ENCODE measurements at regions not wholly inside any gene's neighbourhood (a gene's known extent, or its start where the extent isn't known, plus 50 kb on each side); places are given as distances from the start of the nearest gene placed in this dataset.
A peak's percentile ranks its signal among the peaks of the same experiment; 100 is the strongest.

DNA sequence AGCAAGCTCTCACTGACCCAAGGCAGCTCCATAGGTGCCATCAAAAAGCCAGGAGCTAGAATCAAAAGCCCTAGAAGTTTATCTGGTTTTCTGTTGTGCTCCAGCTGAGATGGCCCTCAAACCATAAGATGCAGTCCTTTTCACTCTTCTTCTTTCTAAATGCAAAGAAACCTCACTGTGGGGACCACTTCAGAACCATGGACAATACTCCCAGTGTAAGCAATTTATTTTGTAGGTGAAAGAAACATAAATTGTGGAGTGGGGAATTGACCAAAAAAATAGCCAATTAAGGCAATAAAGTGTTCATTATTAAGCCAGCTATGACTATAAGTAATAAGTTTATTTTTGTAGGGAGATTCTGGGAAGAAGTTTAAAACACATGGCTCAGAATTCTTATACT lies 1399.9 kb downstream of the PLA2G4A start:
- peak; percentile 2 for DNase-seq

DNA sequence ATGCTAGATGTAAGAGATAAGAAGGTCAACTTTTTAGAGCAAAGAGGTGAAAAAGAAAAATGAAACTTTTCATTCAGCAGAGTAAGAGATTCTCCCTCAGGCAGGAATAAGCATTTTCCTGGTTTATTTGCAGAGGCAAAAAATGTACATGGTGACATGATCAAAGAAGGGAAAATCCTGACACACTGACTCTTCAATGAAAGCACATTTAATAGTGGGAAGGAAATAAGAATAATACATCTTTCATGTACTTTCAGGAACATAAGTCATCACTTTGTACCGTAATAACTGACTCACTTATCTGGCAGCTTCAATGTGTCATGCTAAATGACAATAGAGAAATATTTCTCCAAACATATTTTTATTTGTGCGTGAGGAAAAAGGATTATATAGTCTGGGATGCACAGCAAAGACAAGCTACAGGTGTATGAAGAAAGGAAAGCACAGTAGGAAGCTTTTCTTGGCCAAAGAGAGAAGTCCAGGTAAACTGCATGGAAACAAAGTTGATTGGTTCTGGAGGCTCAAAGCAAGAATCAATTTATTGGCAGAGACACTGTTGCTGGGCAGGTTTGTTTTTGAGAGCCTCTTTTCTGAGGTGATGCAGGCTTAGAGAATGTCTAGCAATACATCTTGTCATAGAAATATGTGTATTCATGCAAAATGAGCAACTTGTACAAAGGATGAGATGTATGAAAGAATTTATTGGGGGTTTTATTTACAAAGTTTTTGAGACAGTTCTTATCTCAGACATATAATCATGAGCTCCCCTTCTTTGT lies 1409.0 kb downstream of the PLA2G4A start:
- peak; percentile 72 for DNase-seq

- DNase-seq: no peak
These were observed 1412.1 kb downstream of the PLA2G4A start for GRCh38 chr1:188240772-188241406.

DNA sequence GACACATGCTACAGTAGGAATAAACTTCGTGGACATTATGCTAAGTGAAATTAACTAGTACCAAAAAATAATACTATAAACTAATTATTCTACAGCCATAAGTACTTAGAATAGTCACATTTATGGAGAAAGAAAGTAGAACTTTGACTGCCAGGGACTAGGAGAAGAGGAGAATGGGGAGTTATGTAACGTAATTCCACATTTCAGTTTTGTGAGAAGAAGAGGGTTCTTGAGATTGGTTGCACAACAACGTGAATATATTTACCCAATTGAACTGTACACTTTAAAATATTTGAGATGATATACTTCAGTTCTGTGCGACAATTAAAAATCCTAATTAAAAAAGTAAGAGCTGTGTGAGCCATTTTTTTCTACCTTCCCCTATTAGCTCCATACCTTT lies 1412.9 kb downstream of the PLA2G4A start:
- no peak for DNase-seq

- DNase-seq: no peak
These were observed 1414.7 kb downstream of the PLA2G4A start for GRCh38 chr1:188243456-188243855.

GRCh38 chr1:188244681-188245080 lies 1415.9 kb downstream of the PLA2G4A start:
- DNase-seq: no peak

- DNase-seq: no peak
These were observed 1418.5 kb downstream of the PLA2G4A start for GRCh38 chr1:188247255-188247654.

GRCh38 chr1:188249811-188250210 lies 1421.1 kb downstream of the PLA2G4A start:
- DNase-seq: peak; percentile 63

- no peak for DNase-seq
These were observed 1422.3 kb downstream of the PLA2G4A start for GRCh38 chr1:188251036-188251435.

DNA sequence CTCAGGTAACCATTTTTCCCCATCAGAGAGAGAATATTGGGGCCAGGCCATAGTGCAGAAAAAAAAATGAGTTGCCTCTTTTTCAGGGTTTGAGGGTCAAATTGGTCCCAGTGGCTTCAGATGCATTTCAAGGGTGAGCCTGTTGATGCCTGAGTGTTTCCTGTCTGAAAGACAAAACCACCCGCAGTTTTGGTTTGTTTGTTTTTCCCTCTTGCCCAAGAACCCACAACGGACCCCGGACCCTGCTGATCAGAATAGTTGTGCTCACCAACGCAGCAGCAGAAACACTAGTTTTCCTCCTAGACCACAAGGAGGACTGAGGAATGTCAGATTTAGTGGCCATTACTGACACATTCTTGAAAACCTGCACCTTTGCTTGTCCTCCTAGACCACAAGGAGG lies 1433.1 kb downstream of the PLA2G4A start:
- no peak for DNase-seq

DNA sequence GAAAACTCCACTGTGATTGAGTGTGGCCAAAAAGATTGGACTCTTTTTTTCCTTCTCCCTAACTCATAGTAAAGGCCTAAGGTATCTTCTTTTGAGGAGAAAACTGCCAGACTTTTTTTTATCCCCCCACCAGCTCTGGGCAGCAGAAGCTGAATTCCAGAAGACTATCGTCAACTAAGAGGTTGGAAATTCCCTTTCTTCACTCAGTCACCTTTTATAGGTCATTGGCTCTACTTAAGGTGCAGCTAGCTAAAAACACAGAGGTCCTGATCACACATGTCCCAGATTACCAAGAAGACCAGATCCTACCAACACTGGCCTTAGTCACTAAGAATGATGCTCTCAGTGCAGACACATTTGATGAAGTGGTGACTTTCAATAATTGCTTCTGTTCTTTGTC lies 1441.2 kb downstream of the PLA2G4A start:
- no peak for DNase-seq

GRCh38 chr1:188270497-188270896 lies 1441.7 kb downstream of the PLA2G4A start:
- DNase-seq: no peak

DNA sequence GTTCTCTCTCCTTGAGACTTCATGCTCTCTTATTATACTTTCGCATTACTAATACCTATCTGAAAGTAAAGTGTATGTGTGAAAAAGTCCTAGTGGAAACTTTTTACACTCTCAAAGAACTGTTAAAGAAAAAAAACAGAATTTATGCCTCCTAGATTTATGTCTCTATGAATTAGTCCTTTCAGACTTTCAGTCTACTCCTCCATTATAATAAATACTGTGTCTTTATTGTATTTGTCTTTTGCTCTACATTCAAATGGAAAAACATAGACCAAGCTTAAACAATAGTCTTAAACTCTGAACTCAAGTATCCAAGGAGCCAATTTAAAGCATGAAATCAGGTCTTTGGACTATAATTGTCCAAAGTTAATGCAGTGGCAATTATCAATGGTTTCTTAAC lies 1449.0 kb downstream of the PLA2G4A start:
- no peak for DNase-seq

GRCh38 chr1:188281921-188282320 lies 1453.2 kb downstream of the PLA2G4A start:
- DNase-seq: no peak

GRCh38 chr1:188295157-188295556 lies 1466.4 kb downstream of the PLA2G4A start:
- no peak for DNase-seq

DNA sequence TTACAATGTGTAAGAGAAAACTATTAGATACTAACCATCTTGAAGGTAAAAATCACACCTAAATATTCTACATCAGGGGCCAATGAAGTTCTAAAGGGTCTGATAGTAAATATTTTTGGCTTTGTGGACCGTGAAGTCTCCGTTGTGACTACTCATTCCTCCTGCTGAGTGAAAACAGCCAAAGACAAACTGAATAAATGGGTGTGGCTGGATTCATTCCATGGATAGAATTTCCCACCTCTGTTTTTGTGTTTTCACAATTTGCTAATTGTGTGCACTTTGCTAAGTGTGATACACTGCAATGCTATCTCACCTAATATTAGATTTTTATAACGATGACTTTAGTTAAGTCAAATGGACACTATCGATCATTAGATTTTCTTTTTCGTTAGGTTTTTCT lies 1474.0 kb downstream of the PLA2G4A start:
- no peak for DNase-seq

GRCh38 chr1:188314557-188315137 lies 1485.9 kb downstream of the PLA2G4A start:
- no peak for DNase-seq

DNA sequence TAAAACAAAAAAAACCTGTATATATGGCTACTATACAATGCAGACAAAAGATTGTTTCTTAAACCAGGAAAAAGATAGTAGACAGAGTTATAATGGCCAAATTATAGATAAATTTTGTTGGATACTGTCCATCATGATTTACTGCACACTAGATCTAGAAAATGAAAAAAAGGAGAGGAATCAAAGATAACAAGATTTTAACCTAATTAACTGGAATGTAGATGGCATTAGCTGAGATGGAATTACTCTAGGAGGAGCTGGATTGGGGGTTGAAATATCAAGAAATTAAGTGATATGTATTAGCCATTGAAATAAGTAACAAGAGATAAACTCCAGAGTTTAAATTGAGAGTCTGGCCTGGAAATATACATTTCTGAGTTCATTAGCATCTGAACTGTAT lies 1489.1 kb downstream of the PLA2G4A start:
- no peak for DNase-seq

GRCh38 chr1:188325211-188325610 lies 1496.5 kb downstream of the PLA2G4A start:
- no peak for DNase-seq

GRCh38 chr1:188343914-188344313 lies 1515.2 kb downstream of the PLA2G4A start:
- no peak for DNase-seq

DNA sequence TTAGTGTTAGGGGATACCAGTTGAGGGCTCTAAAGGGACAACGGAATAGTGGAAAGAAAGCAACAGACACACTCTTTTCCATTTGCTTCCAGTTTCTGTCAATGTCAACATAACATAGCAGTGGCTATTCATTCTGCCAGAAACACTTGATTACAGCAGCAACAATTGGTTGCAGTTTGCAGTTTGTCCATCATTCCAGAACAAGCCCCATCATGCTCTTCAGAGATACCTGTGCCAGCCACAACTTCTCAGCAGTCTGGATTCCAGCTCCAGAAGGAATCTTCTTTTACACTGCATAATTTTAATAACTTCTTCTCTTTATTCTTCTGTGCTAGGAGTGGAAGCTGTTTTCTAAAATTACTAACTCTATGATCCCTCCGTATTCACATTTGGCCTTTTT lies 1521.4 kb downstream of the PLA2G4A start:
- DNase-seq: no peak

DNA sequence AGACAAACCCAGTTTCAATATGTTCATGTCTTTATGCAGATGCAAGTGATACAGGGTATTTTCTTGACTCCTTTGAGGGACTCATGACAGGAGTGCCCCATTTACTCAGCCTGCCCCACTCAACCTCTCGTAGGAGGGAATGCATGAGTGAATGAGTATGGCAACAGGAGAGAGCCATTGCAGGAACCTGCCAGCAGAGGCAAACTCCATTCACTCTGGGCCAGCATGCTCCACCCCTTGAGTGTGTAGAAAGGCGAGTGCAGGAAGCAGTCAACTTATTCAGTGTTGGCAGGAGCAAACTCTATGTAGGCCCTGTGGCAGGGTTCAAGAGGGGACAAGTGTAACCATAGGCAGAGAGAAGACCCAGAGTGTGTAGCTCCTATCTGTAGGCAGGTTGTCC lies 1526.3 kb downstream of the PLA2G4A start:
- DNase-seq: no peak

DNA sequence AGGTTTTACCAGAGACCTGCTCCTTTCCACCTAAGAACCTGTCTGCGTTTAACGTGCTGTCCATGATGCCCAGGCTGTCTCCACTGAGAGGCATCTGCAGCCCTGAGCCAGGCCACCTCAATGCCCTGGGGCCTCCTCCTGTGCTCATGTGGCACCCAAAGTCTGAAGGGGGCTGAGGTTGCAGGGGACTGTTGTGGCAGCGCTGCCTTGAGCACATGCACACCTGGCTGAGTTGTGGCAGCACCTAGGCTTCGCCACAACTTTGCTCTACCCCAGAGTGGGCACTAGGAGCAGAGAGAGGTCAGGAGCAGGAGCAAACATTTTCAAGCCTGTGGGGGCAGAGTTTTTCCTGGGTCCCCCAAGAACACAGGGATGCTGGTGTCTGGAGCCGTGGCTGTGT lies 1527.1 kb downstream of the PLA2G4A start:
- no peak for DNase-seq

- no peak for DNase-seq
These were observed 1530.6 kb downstream of the PLA2G4A start for GRCh38 chr1:188359315-188359714.

All from dermis blood vessel endothelial cell (primary cell).